Vagina (tissue), 2 donors: ENCODE measurements at regions not wholly inside any gene's neighbourhood (a gene's known extent, or its start where the extent isn't known, plus 50 kb on each side); places are given as distances from the start of the nearest gene placed in this dataset.

Experiments
- CTCF ChIP-seq, 3 experiments: fragments of 450-650 bp in 2 of 3; fragments of 200-600 bp in 1 of 3; sonication (generic) in 1 of 3; IDR thresholded peaks; one replicate each; pipeline ENCODE4 v1.5.1; 2017 to 2019; ENCODE audit warnings: antibody characterized with exemption in 3 of 3, mild to moderate bottlenecking in 2 of 3, moderate library complexity in 2 of 3
- POLR2A ChIP-seq, 2 donors: fragments of 450-650 bp; IDR thresholded peaks; one replicate each; pipeline ENCODE4 v1.6.1; 2017; ENCODE audit warnings: antibody characterized with exemption in 2 of 2, mild to moderate bottlenecking in 2 of 2, moderate library complexity in 2 of 2
- POLR2AphosphoS5 ChIP-seq, 2 donors: sonication (generic); formaldehyde crosslinking; IDR thresholded peaks; one replicate each; pipeline ENCODE4 v1.9.0; 2017; ENCODE audit warnings: antibody characterized with exemption in 2 of 2, mild to moderate bottlenecking in 2 of 2, low read depth in 1 of 2; ENCODE audit not compliant: insufficient read depth in 1 of 2

- no peak for TF ChIP-seq CTCF (IDR thresholded peaks at IDR 0.05)
- TF ChIP-seq POLR2A (IDR thresholded peaks at IDR 0.05): no peak
- no peak for TF ChIP-seq POLR2AphosphoS5 (IDR thresholded peaks at IDR 0.05; ENCODE audit: insufficient read depth in 1 of 2, low read depth in 1 of 2)
These were observed 106.4 kb upstream of the ZNF438 start for GRCh38 chr10:31138026-31138553.
